Gastroesophageal sphincter (tissue), 4 donors: ENCODE measurements at regions not wholly inside any gene's neighbourhood (a gene's known extent, or its start where the extent isn't known, plus 50 kb on each side); places are given as distances from the start of the nearest gene placed in this dataset.

Source experiments
- ATAC-seq: fragments of 150-250 bp; one replicate; pipeline ENCODE4 v1.9.1; 2016; ENCODE audit warnings: mild to moderate bottlenecking, moderate library complexity
- H3K27ac ChIP-seq, 4 donors: fragments of 200-600 bp; sonication (generic) in 3 of 4; 1 replicate in 3 of 4; 2 replicates in 1 of 4; pipeline ENCODE4 v1.5.1; 2016 to 2019
- H3K27me3 ChIP-seq: fragments of 200-600 bp; sonication (generic); one replicate; pipeline ENCODE4 v1.5.1; 2019
- H3K36me3 ChIP-seq, 2 donors: fragments of 200-600 bp; sonication (generic); one replicate each; pipeline ENCODE4 v1.5.1; 2019; ENCODE audit warnings: control low read depth in 1 of 2
- H3K4me1 ChIP-seq, 3 donors: fragments of 200-600 bp; sonication (generic); 1 replicate in 2 of 3; 2 replicates in 1 of 3; pipeline ENCODE4 v1.5.1; 2016 to 2019; ENCODE audit warnings: control low read depth in 2 of 3
- H3K4me3 ChIP-seq, 2 donors: fragments of 200-600 bp; sonication (generic); one replicate each; pipeline ENCODE4 v1.5.1; 2019; ENCODE audit warnings: mild to moderate bottlenecking in 1 of 2, moderate library complexity in 1 of 2
- H3K9me3 ChIP-seq, 3 donors: fragments of 200-600 bp; sonication (generic); one replicate each; pipeline ENCODE4 v1.5.1; 2017 to 2019; ENCODE audit warnings: control low read depth in 2 of 3
- CTCF ChIP-seq, 4 experiments: fragments of 200-600 bp in 2 of 4; fragments of 450-650 bp in 2 of 4; sonication (generic) in 1 of 4; IDR thresholded peaks; one replicate each; pipeline ENCODE4 v1.5.1; 2017 to 2019; ENCODE audit warnings: antibody characterized with exemption in 4 of 4, mild to moderate bottlenecking in 2 of 4, moderate library complexity in 2 of 4
- EP300 ChIP-seq: sonication (generic); formaldehyde crosslinking; IDR thresholded peaks from one replicate; pipeline ENCODE4 v1.6.1; 2017; ENCODE audit warnings: antibody characterized with exemption, mild to moderate bottlenecking
- POLR2A ChIP-seq, 2 donors: fragments of 450-650 bp; IDR thresholded peaks; one replicate each; pipeline ENCODE4 v1.6.1; 2017; ENCODE audit warnings: antibody characterized with exemption in 2 of 2, mild to moderate bottlenecking in 2 of 2, moderate library complexity in 1 of 2
- POLR2AphosphoS5 ChIP-seq: sonication (generic); formaldehyde crosslinking; IDR thresholded peaks from one replicate; pipeline ENCODE4 v1.6.1; 2017; ENCODE audit warnings: antibody characterized with exemption
- WGBS, 2 donors: methylation state at CpG; one replicate each; pipeline ENCODE4 v1.1.5; 2018; ENCODE audit warnings: low coverage in 1 of 2; 5-methylcytosine and 5-hydroxymethylcytosine counted together

- no peak overlapping the region for H3K27ac ChIP-seq
- 79 to 88% methylated on average over 5 of the region's 5 CpGs for WGBS, 2 donors
Observed at GRCh38 chr15:58312031-58312430, 119.8 kb upstream of the LIPC start.

DNA sequence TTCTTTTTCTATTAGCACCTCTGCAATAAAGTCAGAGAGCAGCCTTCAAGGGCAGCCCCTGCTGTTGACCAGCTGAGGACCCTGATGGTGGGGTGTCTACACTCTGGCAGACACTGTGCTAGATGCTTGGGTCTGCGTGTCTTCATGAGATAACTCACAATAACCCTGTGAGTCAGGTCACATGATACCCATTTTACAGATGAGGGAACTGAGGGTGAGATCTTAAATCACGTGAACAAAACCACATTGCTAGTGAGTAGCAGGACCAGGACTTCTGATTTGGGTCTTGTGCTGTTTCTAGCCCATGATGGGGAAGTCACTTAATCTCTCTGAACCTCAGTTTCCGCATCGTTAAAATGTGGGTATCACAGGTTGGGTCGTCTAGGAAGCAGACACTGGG, 118.5 kb upstream of the LIPC start:
- no peak overlapping the region for H3K4me3 ChIP-seq
- H3K4me1 ChIP-seq: peaks cover 0 to 5% (median 0%) of the 10 kb centered on the region in 3 donors
- ATAC-seq: no peak
- no peaks in the 10 kb centered on the region for H3K36me3 ChIP-seq
- no peak for TF ChIP-seq POLR2AphosphoS5
- no peak for TF ChIP-seq POLR2A (IDR thresholded peaks at IDR 0.05)
- no peak for TF ChIP-seq EP300
- TF ChIP-seq CTCF (IDR thresholded peaks at IDR 0.05): no peak
- H3K9me3 ChIP-seq: no peaks in the 10 kb centered on the region
- no peaks in the 10 kb centered on the region for H3K27me3 ChIP-seq
- 82 to 93% methylated on average over 3 to 5 of the region's 5 CpGs for WGBS, 2 donors
- H3K27ac ChIP-seq: no peak overlapping the region

More at GRCh38 chr15:58312031-58312430, 119.8 kb upstream of the LIPC start:
- H3K9me3 ChIP-seq: no peaks in the 10 kb centered on the region
- H3K4me3 ChIP-seq: no peak overlapping the region
- no peaks in the 10 kb centered on the region for H3K27me3 ChIP-seq
- ATAC-seq: no peak
- no peaks in the 10 kb centered on the region for H3K36me3 ChIP-seq
- TF ChIP-seq CTCF (IDR thresholded peaks at IDR 0.05): no peak
- TF ChIP-seq POLR2AphosphoS5: no peak
- TF ChIP-seq EP300: no peak
- TF ChIP-seq POLR2A (IDR thresholded peaks at IDR 0.05): no peak
- H3K4me1 ChIP-seq: peaks cover 0 to 10% (median 3%) of the 10 kb centered on the region in 3 donors

- TF ChIP-seq EP300: no peak
- TF ChIP-seq CTCF (IDR thresholded peaks at IDR 0.05): no peak
- TF ChIP-seq POLR2AphosphoS5: no peak
- TF ChIP-seq POLR2A (IDR thresholded peaks at IDR 0.05): no peak
- ATAC-seq: no peak
- H3K4me3 ChIP-seq: no peak overlapping the region
- H3K27ac ChIP-seq: no peak overlapping the region
- H3K4me1 ChIP-seq: peaks cover 0 to 5% (median 0%) of the 10 kb centered on the region in 3 donors
- H3K27me3 ChIP-seq: no peaks in the 10 kb centered on the region
- H3K36me3 ChIP-seq: no peaks in the 10 kb centered on the region
- 62 to 69% methylated on average over 5 to 6 of the region's 6 CpGs for WGBS, 2 donors
- no peaks in the 10 kb centered on the region for H3K9me3 ChIP-seq
Observed at GRCh38 chr15:58313810-58314592, 117.8 kb upstream of the LIPC start.

DNA sequence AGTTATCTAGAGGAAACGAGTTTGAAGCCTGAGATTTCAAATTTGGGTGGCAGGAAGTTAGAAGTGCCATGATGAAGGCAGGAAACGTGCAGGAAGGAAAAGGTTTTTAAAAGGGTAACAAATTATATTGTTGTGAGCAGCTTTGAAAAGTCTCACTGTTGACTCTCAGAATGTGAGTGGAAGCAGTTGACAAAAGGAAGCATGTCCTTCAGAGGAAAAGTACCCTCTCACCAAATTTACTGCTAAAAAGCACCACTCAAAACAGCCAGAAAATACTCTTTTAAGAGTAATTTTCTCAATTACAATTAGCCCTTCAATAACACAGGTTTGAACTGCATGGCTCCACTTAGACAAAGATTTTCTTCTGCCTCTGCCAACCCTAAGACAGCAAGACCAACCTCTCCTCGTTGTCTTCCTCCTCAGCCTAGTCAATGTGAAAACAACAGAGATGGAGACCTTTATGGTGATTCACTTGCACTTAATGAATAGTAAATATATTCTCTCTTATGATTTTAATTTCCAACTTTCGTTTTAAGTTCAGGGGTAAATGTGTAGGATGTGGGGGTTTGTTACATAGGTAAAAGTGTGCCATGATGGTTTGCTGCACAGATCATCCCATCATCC, 117.1 kb upstream of the LIPC start:
- no peak for TF ChIP-seq EP300
- no peak for TF ChIP-seq POLR2AphosphoS5
- TF ChIP-seq POLR2A (IDR thresholded peaks at IDR 0.05): no peak
- TF ChIP-seq CTCF (IDR thresholded peaks at IDR 0.05): no peak
- 41 to 62% methylated on average over 4 of the region's 4 CpGs for WGBS, 2 donors
- H3K4me3 ChIP-seq: no peak overlapping the region
- peaks cover 0 to 5% (median 0%) of the 10 kb centered on the region in 3 donors for H3K4me1 ChIP-seq
- no peak for ATAC-seq
- H3K27me3 ChIP-seq: no peaks in the 10 kb centered on the region
- H3K9me3 ChIP-seq: no peaks in the 10 kb centered on the region
- H3K36me3 ChIP-seq: no peaks in the 10 kb centered on the region
- no peak overlapping the region for H3K27ac ChIP-seq

DNA sequence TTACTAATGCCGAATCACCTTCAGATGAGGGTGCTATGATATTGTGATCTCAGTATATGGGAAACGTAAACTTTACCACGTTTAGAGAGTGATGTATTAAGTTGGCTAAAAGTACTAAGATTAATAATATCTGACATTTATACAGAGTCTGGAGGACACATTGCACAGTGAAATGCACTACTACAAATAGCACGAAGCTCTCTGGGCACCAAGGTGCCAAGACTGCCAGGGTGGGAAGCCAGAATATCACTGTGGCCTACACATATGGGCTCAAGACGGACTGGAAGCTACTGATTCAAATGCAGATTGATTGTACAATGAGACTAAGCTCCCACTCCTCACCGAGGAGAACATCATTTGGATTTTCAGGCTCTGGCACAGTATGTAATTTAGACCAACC, 113.3 kb upstream of the LIPC start:
- H3K27me3 ChIP-seq: no peaks in the 10 kb centered on the region
- TF ChIP-seq EP300 (no peak), CTCF (IDR thresholded peaks at IDR 0.05) (no peak), POLR2A (IDR thresholded peaks at IDR 0.05) (no peak)
- WGBS, 2 donors: 88 to 94% methylated on average over 4 to 6 of the region's 6 CpGs
- no peak for ATAC-seq
- no peaks in the 10 kb centered on the region for H3K36me3 ChIP-seq
- H3K27ac ChIP-seq: no peak overlapping the region
- H3K4me1 ChIP-seq: peaks cover 0 to 5% (median 0%) of the 10 kb centered on the region in 3 donors
- H3K9me3 ChIP-seq: no peaks in the 10 kb centered on the region
- no peak overlapping the region for H3K4me3 ChIP-seq
